Activated CD4-positive, alpha-beta T cell treated with anti-CD3 and anti-CD28 coated beads for 4 hours (primary cell): ENCODE measurements at regions not wholly inside any gene's neighbourhood (a gene's known extent, or its start where the extent isn't known, plus 50 kb on each side); places are given as distances from the start of the nearest gene placed in this dataset.
A peak's percentile ranks its signal among the peaks of the same experiment; 100 is the strongest.
"Not testable (repeated sequence)": the region's sequence is repeated elsewhere in the genome, so short reads cannot be mapped to it uniquely, and the experiment has no call there.

Source experiments
- DNase-seq, 2 donors: peaks; one replicate each; pipeline ENCODE4 v3.0.0-alpha.2; 2020

GRCh38 chr6:5836597-5836996 lies 170.1 kb downstream of the NRN1 start:
- DNase-seq = not testable (repeated sequence)

GRCh38 chr6:5833120-5833519 lies 173.6 kb downstream of the NRN1 start:
- no peak for DNase-seq

GRCh38 chr6:5832668-5833067 lies 174.1 kb downstream of the NRN1 start:
- DNase-seq = no peak

GRCh38 chr6:5831219-5831862 lies 175.4 kb downstream of the NRN1 start:
- peak; percentile 12 to 18 for DNase-seq

- DNase-seq = no peak
These were observed 178.4 kb downstream of the NRN1 start for GRCh38 chr6:5828296-5828695.

GRCh38 chr6:5827056-5827904 lies 179.4 kb downstream of the NRN1 start:
- no peak for DNase-seq

- DNase-seq = not testable (repeated sequence)
These were observed 182.2 kb downstream of the NRN1 start for GRCh38 chr6:5824382-5824983.
